GM19025 (cell line): ENCODE measurements at regions not wholly inside any gene's neighbourhood (a gene's known extent, or its start where the extent isn't known, plus 50 kb on each side); places are given as distances from the start of the nearest gene placed in this dataset.
"Not testable (repeated sequence)": the region's sequence is repeated elsewhere in the genome, so short reads cannot be mapped to it uniquely, and the experiment has no call there.

Experiments
- ATAC-seq: cut with Tn5 transposase; IDR thresholded peaks from one replicate; pipeline ENCODE4 v1.9.1; 2021; ENCODE audit warnings: mild to moderate bottlenecking, low read depth, moderate library complexity; ENCODE audit not compliant: unreplicated experiment

DNA sequence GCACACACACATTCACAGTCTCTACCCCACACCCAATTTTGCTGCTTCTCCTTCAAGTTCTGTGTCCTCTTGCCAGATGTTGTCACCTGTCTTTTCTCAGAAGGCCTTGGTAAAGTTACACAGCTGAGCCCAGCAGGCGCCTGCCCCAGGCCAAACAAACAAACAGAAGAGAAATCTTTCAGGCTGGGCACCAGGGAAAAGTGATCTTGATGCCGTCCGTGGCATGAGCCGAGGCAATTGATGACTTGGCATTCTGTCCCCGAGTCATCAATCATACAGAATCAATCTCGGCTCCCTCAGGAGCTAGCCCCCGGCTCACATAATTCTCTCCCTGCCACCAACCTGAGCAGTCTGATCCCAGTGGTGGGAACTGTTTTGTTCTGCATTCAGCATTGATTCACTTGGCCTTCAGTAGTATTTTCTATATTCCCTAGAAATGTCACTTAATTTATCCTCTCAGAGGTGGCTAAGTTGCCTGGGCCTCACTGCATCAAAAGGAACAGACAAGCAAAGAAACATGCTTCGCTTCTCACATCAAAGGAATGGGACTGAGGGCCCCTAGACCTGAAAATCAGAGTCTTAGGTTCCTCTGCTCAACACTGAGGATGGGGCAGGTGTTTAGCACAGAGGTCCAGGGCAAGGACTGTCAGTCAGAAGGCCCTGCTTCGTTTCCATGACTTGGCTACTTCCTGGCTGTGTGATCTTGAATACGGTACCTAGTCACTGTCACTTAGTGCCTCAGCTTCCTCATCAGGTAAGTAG, 278.8 kb upstream of the CELF4 start:
- no peak for ATAC-seq

DNA sequence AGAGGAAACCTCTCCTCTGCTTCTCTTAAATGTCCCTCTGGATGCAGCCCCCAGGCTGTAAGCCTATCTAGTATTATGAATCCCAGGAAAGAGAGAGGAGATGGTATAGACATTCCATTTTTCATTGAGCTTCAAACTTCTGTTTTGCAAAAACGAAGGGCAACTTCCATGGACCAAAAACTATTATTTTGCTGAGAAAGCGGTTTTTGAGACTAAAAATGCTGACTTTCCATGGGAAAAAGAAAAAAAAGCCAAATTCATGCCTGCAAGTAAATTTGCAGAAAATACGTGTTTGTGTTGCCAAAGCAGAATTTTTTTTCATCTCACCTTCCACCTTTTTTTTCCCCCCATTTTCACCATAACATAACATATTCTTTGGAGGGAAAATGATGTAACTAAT, 272.5 kb upstream of the CELF4 start:
- ATAC-seq, result no peak

DNA sequence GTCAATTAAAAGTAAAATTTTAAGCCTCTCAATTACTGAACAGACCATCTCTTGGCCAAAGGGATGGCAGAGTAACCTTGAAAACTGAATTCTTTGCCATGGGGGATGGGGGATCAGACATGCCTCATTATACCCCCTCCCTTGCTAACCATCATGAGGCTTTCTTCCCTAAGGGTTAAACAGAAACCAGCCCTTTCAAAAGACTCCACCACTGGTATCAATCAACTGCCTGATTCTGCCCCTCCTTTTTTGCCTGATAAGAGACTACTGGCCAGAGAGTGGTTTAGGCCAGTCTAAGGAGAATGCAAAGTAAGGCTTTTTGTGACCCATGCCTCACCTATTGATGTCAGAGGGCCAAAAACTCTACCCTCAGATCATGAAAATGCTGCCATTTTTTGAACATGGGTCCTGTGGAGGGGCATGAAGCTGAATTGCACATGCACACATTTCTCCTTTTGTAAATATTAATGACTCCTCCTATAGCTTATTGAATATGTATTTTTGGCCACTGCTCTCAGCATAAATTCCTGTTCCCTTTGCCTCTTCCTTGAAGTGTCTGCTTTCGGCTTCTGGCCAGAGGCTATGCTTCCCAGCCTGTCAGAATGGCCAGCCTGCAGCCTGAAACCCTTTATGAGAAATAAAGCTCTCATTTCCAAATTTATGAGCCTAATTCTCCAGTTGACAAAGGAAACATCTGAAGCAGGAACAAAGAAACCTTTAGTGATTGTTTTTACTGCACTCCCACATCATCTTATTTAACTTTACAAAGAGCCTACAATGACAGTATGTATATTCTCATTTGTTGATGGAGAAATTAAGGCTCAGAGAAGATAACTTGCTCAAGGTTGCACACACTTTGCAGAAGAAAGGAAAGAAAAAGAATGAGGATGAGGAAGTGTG, 270.7 kb upstream of the CELF4 start:
- ATAC-seq, result no peak

DNA sequence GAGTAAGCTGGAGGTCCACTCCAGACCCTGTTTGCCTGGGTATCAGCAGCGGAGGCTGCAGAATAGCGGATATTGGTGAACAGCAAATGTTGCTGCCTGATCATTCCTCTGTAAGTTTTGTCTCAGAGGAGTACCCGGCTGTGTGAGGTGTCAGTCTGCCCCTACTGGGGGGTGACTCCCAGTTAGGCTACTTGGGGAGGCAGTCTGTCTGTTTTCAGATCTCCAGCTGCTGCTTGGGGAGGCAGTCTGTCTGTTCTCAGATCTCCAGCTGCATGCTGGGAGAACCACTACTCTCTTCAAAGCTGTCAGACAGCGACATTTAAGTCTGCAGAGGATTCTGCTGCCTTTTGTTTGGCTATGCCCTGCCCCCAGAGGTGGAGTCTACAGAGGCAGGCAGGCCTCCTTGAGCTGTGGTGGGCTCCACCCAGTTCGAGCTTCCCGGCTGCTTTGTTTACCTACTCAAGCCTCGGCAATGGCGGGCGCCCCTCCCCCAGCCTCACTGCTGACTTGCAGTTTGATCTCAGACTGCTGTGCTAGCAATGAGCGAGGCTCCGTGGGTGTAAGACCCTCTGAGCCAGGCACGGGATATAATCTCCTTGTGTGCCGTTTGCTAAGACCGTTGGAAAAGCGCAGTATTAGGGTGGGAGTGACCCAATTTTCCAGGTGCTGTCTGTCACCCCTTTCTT, 266.6 kb upstream of the CELF4 start:
- ATAC-seq, result not testable (repeated sequence)

DNA sequence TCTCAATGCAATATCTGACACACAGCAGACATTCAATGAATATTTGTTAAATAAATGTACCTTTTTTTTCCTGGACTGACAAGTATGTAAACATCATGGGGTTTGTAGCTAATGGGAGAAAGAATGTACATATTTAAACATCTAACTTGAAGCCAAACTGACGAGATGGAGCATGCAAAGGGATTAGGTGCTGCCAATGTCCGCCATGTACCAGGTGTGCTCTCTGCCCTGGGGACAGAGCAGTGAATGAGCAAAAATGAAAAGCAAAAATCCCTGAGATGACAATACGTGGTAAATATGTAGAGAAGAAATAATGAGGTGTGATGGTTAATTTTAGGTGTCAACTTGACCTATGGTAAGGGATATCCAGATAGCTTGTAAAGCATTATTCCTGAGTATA, 247.4 kb upstream of the CELF4 start:
- ATAC-seq, result no peak

DNA sequence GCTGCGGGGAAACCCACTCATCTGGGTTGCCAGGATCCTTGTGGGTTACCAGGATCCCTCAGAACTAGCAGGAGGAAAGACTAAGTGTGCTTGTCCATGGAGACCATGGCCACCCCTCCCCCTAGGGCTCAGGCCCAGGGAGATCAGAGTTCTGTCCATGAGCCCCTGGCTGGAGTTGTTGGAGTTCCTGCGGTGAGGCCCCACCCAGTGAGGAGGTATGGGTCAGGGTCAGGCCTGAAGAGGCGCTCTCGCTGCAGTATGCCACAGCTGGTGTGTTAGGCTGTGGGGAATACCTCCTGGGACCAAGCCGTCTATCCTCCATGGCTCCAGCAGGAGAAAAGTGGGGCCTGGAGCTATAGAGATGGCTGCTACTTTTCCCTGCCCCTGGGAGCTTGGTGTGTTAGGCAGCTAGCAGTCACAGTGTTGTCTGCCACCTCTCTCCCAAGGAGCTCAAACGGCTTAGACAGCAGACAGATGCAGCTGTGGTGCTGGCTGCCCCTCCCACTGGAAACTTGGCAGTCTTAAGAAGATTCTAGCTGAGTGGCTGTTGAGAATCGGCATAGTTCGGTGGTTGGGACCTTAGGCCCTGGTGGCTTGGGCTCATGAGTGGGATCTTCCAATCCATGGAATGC, 240.3 kb upstream of the CELF4 start:
- no peak for ATAC-seq

DNA sequence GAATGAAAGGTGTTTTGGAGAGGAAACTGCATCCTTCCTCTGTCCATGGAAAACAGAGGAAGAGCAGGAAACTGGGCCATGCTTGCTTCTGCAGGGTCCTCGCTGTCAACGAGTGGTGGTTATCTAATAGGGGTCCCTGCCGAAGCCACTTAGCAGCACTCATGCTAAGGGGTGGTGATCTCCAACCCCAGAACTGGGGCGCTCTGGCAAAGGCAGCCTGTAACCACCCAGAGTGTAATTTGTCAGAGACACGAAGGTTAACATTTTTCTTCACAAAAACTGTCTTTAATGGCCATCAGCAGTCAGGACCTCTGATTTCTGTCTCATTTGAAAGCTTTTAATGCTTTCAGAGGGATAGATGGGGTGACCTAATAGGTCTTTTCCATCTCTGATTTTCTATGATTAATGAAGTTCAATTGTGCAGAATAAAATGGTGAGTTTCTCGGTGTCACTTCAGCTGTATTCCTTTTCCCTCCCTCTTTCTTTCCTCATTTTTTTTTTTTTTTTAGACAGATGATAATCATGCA, 231.3 kb upstream of the CELF4 start:
- ATAC-seq, result no peak

DNA sequence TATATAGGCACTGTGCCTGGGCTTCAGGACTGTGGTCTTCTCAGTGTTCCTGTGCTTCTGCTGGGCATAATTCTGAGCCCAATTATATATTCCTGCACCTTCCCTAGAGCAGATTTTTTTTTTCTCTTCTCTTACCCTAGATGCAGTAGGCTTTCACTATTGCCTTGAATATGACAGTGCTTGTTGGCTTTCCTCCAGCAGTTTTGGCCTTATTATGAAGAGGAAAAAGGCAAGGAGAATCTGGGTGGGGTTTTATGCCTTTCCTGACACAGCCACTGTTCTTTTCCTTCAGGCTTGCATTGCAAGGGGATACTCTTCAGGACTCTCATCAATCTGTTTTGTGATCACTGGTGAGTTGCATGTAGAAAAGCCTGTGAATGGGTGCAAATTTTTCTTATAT, 221.9 kb upstream of the CELF4 start:
- no peak for ATAC-seq

DNA sequence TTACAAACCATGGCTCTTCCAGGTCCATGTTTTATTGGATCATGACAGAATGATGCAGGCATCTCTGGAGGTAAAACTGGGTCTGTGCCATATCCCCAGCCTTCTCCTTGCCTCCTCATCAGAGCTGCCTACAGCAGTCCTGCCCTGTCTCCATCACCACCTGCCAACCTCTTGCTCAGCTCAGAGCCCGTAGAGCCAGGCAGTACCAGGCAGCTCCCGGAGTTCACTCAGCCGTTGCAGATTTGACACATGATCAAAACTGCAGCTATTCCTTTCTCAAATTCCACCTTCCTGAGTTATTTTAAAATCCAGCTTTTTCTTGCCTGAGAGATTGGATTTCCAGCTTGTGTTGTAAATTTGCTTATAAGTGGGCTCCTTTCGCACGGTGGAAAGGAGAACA, 218.2 kb upstream of the CELF4 start:
- no peak for ATAC-seq

DNA sequence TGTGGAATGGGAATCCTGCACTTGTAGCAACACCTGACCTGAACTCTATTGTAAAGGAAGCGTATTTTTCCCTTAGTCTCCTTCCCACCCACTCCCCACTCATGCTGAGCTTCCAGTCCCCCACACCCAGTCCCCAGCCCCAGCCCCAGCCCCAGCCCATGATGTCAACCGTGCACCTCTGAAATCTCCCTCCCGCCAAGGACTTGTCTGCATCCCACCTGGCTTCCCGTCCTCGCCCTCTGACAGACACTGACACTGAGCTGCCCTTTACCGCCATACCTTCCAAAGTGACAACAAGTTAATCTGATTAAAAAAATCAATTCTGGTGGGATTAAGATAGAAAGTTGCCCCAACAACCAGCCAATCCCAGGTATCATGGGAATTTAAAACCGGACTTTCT, 213.6 kb upstream of the CELF4 start:
- ATAC-seq, result no peak

DNA sequence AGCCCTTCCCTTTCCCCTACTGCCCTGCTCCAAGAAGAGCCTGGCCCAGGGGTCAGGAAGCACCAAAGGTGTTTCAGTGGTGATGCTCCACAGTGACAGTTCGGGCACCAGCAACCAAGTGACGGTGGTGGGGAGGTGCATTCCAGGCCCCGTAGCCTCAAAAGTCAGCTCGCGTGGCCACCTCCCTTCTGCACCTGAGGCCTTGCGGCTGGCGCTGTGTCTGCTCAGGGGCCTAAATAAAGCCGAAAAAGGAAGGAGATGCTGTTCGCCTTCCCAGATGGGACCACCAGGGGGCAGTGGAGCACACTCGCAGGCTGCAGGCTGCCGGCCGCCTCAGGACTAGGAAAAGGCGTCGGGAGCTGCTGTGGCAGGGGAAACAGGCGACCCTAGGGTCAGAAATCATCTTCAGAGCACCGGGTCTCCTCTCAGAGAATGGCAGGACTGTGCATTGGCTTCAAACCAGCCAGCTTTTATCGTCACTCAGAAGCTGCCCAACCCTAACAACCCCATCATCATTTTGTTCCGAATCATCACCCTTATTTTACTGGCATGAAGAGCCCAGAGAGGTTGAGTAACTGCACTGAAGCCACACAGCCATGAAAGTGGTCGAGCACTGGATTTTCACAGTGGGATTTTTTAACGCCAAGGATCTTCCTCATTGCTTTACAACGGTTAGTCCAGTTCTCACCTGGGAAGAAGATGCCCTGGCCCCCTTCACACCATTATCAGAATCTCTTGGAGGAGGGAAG, 213.0 kb upstream of the CELF4 start:
- ATAC-seq, result peak; percentile 75

DNA sequence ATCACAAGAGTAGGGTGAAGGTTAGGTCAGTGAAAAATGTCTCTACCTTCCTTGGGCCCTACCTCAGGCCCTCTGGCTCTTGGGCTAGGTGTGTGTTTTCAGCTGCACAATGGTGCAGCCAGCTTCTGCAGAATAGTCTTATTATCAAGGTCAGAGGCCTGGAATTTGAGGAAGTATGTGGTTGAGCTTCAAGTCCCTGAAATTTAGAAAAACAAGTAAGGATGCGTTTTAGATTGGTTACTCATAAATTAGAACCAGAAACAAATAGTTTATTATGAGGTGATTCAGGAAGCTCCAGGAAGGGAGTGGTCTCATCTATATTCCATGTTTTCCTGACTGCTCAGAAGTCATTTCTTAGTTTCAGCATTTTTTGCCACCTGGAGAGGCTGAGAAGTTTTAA, 204.2 kb upstream of the CELF4 start:
- no peak for ATAC-seq

DNA sequence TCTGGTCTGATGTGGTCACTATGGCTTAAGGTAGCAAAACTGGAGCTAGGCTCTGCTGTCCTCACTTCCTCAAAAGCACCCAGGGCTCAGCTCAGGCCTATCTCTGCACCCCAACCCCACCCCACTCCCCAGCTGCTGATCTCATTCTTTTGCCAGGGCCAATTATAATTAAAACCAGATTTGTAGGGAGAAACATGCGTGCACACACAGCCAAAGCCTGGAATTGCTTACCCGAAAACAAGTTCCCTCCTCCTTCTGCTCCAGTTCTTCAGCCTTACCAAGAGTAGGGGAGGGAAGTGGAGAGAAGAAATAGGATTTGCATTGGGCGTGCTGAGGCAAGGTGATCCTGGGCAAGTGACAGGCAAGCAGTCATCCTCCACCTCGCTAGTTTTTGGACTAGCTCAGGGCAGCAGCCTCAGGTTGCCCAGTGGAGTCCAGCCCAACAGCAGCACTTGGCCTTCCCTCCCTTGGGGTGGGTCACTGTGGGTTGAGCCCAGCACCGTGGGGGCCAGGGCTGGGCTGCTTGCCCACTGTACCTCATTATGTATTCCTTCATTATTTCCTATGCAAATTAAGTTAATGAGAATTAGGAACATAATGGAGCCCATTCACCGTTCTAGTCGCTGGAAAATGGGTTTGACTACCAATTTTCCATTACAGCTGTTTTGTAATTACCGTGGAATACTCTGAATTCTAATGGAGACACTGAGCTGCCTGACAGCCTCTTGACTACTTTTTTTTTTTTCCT, 199.1 kb upstream of the CELF4 start:
- no peak for ATAC-seq

DNA sequence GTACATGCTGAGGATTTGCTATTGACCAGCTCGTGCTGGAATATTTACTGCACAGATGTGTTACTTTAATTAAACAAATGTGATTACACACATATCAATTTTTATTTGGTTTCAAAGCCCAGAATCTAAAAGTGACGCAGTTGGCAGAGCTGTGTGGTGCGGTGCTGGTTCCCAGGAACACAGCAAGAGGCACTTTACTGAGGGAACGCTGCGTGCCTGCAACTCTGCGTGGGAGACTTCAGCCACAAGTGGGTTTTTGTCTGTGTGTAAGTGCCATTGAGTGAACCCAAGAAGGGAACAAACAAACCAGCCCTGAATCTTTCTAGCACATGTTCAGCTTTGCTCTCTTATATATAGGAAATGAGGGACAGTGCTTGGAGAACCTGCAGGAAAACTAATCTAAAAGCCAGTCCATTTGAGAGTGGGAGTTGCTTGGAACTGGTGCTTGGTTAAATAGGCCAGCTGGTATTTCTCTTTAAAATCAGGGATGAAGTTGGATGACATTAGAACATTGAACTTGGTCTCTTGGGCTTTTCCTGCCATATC, 196.6 kb upstream of the CELF4 start:
- ATAC-seq, result no peak

DNA sequence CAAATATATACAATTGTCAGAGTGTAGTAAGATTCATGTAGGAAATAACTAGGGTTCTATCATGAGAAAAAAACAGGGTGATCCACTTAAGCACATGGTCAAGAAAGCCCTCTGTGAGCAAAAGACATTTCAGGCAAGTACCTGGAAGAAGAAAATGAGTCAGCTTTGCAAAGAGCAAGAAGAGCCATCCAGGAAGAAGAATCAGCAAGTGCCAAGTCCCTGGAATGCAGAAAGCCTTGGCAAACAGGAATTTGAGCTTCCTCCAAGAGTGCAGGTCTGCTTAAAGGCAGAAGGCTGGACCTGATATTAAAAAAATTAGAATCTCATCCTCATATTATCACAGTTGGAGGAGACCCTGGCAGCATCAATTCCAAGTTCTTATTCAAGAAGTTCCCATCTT, 188.5 kb upstream of the CELF4 start:
- ATAC-seq, result no peak

DNA sequence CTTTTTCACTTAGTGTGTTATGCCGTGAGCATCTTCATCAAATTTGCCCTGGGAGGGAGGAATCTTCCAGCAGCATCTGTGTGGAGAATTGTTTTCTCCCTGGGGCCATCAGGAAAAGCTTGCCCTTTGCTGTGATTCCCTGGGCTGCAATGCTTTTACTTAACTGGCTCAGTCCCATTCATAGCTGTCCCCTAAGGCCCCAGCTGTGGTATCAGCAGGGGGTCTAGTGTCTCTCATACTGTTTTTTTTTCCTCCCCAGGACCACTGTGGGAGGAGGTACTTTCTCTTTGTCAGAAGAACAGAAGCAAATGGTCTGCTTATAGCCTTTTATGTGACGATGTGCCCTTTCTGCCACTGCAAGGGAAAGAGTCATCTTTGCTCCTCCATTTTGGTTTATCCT, 176.8 kb upstream of the CELF4 start:
- no peak for ATAC-seq

DNA sequence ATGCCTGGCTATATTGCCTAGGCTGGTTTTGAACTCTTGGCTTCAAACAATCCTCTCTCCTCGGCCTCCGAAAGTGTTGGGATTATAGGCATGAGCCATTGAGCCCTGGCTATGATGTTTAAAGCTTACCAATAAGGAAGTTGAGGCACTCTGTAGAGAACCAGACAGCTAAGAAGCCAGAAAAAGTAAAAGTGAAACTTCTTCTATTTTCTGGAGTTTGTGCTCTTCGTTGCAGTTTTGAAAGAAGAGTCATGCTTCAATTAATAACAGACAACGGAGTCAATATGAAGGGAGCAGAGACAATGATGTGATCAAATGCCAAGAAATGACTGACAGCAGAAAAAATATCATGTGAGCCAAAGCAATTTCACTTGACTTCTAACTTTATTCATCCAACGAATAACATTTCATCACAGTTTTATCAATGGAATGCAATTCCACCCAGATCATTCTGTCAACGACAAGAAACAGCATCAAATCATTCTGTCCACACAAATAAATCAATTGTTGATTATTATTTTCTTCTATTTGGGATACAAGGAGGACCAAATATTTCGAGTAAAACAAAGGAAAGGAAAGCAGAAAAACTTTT, 175.5 kb upstream of the CELF4 start:
- no peak for ATAC-seq

DNA sequence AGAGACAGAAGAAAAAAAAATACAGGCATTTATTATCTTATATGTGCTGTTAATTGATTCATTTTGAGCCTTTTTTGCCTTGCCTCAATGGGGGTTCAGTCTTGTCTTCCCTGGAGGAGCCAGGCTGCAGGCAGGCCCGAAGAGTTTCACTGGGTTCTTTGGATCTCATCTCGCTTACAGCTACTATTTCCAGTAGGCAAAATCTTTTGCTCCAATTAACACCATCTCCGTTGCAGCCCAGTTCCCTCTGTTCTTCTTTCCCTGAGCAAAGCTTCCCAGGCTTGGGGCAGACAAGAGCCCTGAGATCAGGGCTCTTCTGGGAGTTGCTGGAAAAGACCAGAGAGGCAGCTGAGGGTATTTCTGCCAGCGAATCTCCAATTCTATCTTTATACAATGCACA, 168.8 kb upstream of the CELF4 start:
- no peak for ATAC-seq

DNA sequence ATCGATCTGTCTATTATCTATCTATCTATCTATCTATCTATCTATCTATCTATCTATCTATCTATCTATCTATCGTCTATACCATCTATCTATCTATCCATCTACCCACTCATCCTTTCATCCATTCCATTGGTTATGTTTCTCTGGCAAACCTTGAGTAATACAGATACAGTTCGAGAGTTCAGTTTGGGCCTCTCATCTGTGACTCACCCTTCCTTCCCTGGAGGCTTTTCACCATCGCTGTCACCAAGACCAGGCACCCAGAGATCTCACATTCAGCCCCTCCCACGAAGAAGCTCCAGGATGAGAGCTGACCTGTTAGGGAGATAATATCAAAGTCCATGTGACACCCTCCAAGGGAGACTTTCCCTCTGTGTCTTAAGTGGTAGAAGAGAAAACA, 164.1 kb upstream of the CELF4 start:
- ATAC-seq, result no peak
